Astrocyte (in vitro differentiated cells and primary cell): ENCODE measurements at regions not wholly inside any gene's neighbourhood (a gene's known extent, or its start where the extent isn't known, plus 50 kb on each side); places are given as distances from the start of the nearest gene placed in this dataset.
"Not testable (repeated sequence)": the region's sequence is repeated elsewhere in the genome, so short reads cannot be mapped to it uniquely, and the experiment has no call there.

Experiments
- DNase-seq: peaks from one replicate; pipeline ENCODE4 v3.0.0-alpha.2; 2010; ENCODE audit warnings: low read depth
- FAIRE-seq: peaks from 2 replicates; lab custom pipeline; 2011; peaks lifted over from hg19 to GRCh38; lab: Jason Lieb, UNC
- H2AFZ ChIP-seq: 2 replicates; pipeline ENCODE4 v1.6.0; 2012; ENCODE audit warnings: low read depth, low read length, inconsistent platforms
- H3K27ac ChIP-seq: 2 replicates; pipeline ENCODE4 v1.5.1; 2011; ENCODE audit warnings: low read depth, low read length, inconsistent platforms
- H3K27me3 ChIP-seq: 2 replicates; pipeline ENCODE4 v1.6.0; 2011; ENCODE audit warnings: low read length, inconsistent platforms; ENCODE audit not compliant: insufficient read depth
- H3K36me3 ChIP-seq: 2 replicates; pipeline ENCODE4 v1.5.1; 2011; ENCODE audit warnings: low read length, inconsistent platforms; ENCODE audit not compliant: insufficient read depth
- H3K4me1 ChIP-seq: 2 replicates; pipeline ENCODE4 v1.5.1; 2011; ENCODE audit warnings: low read length, inconsistent platforms; ENCODE audit not compliant: insufficient read depth
- H3K4me2 ChIP-seq: 2 replicates; pipeline ENCODE4 v1.6.0; 2012; ENCODE audit warnings: low read length, inconsistent platforms
- H3K4me3 ChIP-seq: 2 replicates; pipeline ENCODE4 v1.5.1; 2011; ENCODE audit warnings: low read depth, mild to moderate bottlenecking, low read length, inconsistent platforms; ENCODE audit not compliant: insufficient read depth
- H3K79me2 ChIP-seq: 2 replicates; pipeline ENCODE4 v1.6.0; 2012; ENCODE audit warnings: mild to moderate bottlenecking, low read length, inconsistent platforms; ENCODE audit not compliant: insufficient read depth
- H3K9ac ChIP-seq: 2 replicates; pipeline ENCODE4 v1.6.0; 2012; ENCODE audit warnings: mild to moderate bottlenecking, low read length, inconsistent platforms
- H3K9me3 ChIP-seq: 2 replicates; pipeline ENCODE4 v1.5.1; 2012; ENCODE audit warnings: low read depth, mild to moderate bottlenecking, low read length, inconsistent platforms; ENCODE audit not compliant: insufficient read depth
- H4K20me1 ChIP-seq: 2 replicates; pipeline ENCODE4 v1.6.0; 2012; ENCODE audit warnings: low read length, inconsistent platforms; ENCODE audit not compliant: insufficient read depth
- H3K27ac Mint-ChIP-seq: one replicate; pipeline ENCODE4 v1.8.0; 2021; ENCODE audit warnings: mild to moderate bottlenecking, mixed read lengths; ENCODE audit not compliant: unreplicated experiment
- H3K27me3 Mint-ChIP-seq: one replicate; pipeline ENCODE4 v1.8.0; 2021; ENCODE audit warnings: low read depth, mixed read lengths; ENCODE audit not compliant: unreplicated experiment
- H3K36me3 Mint-ChIP-seq: one replicate; pipeline ENCODE4 v1.8.0; 2021; ENCODE audit warnings: low read depth, mixed read lengths; ENCODE audit not compliant: unreplicated experiment
- H3K4me1 Mint-ChIP-seq: one replicate; pipeline ENCODE4 v1.8.0; 2021; ENCODE audit warnings: low read depth, mixed read lengths; ENCODE audit not compliant: unreplicated experiment
- H3K4me3 Mint-ChIP-seq: one replicate; pipeline ENCODE4 v1.8.0; 2021; ENCODE audit warnings: mild to moderate bottlenecking, moderate library complexity, mixed read lengths; ENCODE audit not compliant: unreplicated experiment
- H3K9me3 Mint-ChIP-seq: one replicate; pipeline ENCODE4 v1.8.0; 2021; ENCODE audit warnings: mild to moderate bottlenecking, mixed read lengths; ENCODE audit not compliant: unreplicated experiment
- EZH2 ChIP-seq: IDR thresholded peaks from 2 replicates; pipeline ENCODE4 v1.6.1; 2012; ENCODE audit warnings: mild to moderate bottlenecking, low read length, inconsistent platforms; ENCODE audit not compliant: insufficient read depth
- TF ChIP-seq, protein P1 (sequence below): IDR thresholded peaks from 2 replicates; pipeline ENCODE4 v1.5.1; 2011; ENCODE audit warnings: low read depth, mild to moderate bottlenecking, inconsistent platforms, low read length, moderate library complexity; ENCODE audit not compliant: insufficient read depth

DNA sequence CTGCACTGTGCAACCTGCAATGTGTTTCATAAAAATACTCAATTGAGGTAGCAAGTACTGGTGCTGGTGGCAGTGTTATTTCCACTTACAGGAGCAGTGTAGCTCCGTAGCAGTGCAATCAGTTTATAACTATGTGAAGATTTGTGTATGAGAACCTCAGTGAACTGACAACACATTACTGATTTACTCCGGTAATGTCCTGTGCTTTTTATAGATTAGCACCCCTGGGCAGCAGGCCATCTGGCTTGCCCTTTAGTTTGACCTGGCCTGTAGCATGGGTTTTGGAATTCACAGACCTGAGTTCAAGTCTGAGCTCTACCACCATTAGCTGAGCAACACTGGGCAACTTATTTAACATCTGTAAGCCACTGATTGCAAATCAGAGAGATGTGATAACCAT, 78.6 kb upstream of the GBA3 start:
- Histone ChIP-seq H3K4me3 (no peak overlapping the region), H3K36me3 (no peaks in the 10 kb centered on the region), H3K4me2 (no peak overlapping the region), H3K4me1 (no peaks in the 10 kb centered on the region), H3K9ac (no peak overlapping the region), H3K79me2 (no peaks in the 10 kb centered on the region), H2AFZ (no peak overlapping the region), H4K20me1 (no peaks in the 10 kb centered on the region), H3K27ac (no peak overlapping the region), H3K9me3 (no peaks in the 10 kb centered on the region), H3K27me3 (no peaks in the 10 kb centered on the region)
- no peaks in the 10 kb centered on the region for H3K36me3 Mint-ChIP-seq
- no peaks in the 10 kb centered on the region for H3K27me3 Mint-ChIP-seq
- no peak overlapping the region for H3K27ac Mint-ChIP-seq
- peaks cover 2% of the 10 kb centered on the region for H3K9me3 Mint-ChIP-seq
- no peak overlapping the region for H3K4me3 Mint-ChIP-seq
- DNase-seq = no peak
- FAIRE-seq = no peak
- TF ChIP-seq, protein P1, sequence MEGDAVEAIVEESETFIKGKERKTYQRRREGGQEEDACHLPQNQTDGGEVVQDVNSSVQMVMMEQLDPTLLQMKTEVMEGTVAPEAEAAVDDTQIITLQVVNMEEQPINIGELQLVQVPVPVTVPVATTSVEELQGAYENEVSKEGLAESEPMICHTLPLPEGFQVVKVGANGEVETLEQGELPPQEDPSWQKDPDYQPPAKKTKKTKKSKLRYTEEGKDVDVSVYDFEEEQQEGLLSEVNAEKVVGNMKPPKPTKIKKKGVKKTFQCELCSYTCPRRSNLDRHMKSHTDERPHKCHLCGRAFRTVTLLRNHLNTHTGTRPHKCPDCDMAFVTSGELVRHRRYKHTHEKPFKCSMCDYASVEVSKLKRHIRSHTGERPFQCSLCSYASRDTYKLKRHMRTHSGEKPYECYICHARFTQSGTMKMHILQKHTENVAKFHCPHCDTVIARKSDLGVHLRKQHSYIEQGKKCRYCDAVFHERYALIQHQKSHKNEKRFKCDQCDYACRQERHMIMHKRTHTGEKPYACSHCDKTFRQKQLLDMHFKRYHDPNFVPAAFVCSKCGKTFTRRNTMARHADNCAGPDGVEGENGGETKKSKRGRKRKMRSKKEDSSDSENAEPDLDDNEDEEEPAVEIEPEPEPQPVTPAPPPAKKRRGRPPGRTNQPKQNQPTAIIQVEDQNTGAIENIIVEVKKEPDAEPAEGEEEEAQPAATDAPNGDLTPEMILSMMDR = no peak
- TF ChIP-seq EZH2 = no peak
- H3K4me1 Mint-ChIP-seq = no peaks in the 10 kb centered on the region

GRCh38 chr4:22616516-22616915, 76.2 kb upstream of the GBA3 start:
- H3K27me3 ChIP-seq = no peaks in the 10 kb centered on the region
- H3K9ac ChIP-seq = no peak overlapping the region
- H3K9me3 Mint-ChIP-seq = no peaks in the 10 kb centered on the region
- FAIRE-seq = no peak
- no peak for TF ChIP-seq EZH2
- TF ChIP-seq, protein P1 = no peak
- H3K9me3 ChIP-seq = no peaks in the 10 kb centered on the region
- no peaks in the 10 kb centered on the region for H3K36me3 ChIP-seq
- no peak overlapping the region for H3K4me3 Mint-ChIP-seq
- H4K20me1 ChIP-seq = no peaks in the 10 kb centered on the region
- H3K4me2 ChIP-seq = no peak overlapping the region
- no peaks in the 10 kb centered on the region for H3K79me2 ChIP-seq
- H3K27ac ChIP-seq = no peak overlapping the region
- no peak overlapping the region for H3K4me3 ChIP-seq
- H3K4me1 ChIP-seq = no peaks in the 10 kb centered on the region
- no peak overlapping the region for H3K27ac Mint-ChIP-seq
- peaks cover 3% of the 10 kb centered on the region for H3K27me3 Mint-ChIP-seq
- H3K4me1 Mint-ChIP-seq = no peaks in the 10 kb centered on the region
- DNase-seq = no peak
- H2AFZ ChIP-seq = no peak overlapping the region
- no peaks in the 10 kb centered on the region for H3K36me3 Mint-ChIP-seq

GRCh38 chr4:22620144-22620543, 72.6 kb upstream of the GBA3 start:
- not testable (repeated sequence) for H3K27ac Mint-ChIP-seq, H3K9ac ChIP-seq, H3K36me3 ChIP-seq, H3K79me2 ChIP-seq, H3K36me3 Mint-ChIP-seq, H4K20me1 ChIP-seq, H3K4me2 ChIP-seq, H3K27ac ChIP-seq, H3K4me3 ChIP-seq, H3K4me1 Mint-ChIP-seq, H2AFZ ChIP-seq, H3K27me3 Mint-ChIP-seq, H3K4me3 Mint-ChIP-seq, DNase-seq, H3K4me1 ChIP-seq, H3K9me3 ChIP-seq, H3K9me3 Mint-ChIP-seq, H3K27me3 ChIP-seq
- peak; percentile 45 for FAIRE-seq

DNA sequence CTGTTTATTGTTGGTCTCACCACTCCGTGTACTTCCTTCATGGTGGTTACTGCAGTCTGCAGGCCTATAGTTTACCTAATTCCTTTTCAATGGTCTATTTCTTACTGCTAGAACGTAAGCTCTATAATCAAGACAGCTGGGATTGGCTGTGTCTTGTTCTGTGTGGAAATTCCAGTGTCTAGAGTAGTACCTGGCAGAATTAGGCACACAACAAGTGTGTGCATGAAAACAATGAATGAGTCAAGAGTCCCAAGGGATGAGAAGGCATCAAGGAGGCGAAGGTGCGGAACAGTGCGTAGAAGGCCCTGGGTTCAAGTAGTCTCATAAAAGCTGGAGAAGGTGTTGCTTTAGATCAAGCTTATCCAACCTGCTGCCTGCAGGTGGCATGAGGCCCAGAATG, 70.8 kb upstream of the GBA3 start:
- H3K36me3 ChIP-seq, H3K27ac Mint-ChIP-seq, H3K36me3 Mint-ChIP-seq, H3K4me3 ChIP-seq, H3K27ac ChIP-seq, H3K27me3 ChIP-seq, H4K20me1 ChIP-seq, FAIRE-seq, DNase-seq, H2AFZ ChIP-seq, H3K79me2 ChIP-seq, H3K9ac ChIP-seq, H3K27me3 Mint-ChIP-seq, H3K4me3 Mint-ChIP-seq, H3K9me3 ChIP-seq, H3K9me3 Mint-ChIP-seq, H3K4me2 ChIP-seq, H3K4me1 ChIP-seq: not testable (repeated sequence)
- peaks cover 15% of the 10 kb centered on the region for H3K4me1 Mint-ChIP-seq

DNA sequence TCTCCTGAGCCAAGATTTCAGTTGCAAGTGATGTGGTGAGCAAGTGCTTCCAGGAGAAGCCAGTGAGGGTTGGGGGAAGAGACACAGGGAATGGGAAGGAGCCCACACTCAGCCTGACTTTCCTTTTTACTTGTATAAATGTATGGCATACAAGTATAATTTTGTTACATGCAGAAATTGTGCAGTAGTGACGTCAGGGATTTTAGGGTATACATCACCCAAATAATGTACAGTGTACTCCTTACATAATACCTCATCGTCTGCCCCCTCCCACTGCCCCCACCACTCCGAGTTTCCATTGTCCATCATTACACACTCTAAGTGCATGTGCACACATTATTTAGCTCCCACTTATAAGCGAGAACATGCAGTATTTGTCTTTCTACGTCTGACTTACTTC, 68.7 kb upstream of the GBA3 start:
- not testable (repeated sequence) for H3K27ac ChIP-seq, H3K27me3 ChIP-seq, H3K9me3 Mint-ChIP-seq, DNase-seq, H3K4me3 ChIP-seq, H3K4me2 ChIP-seq, H4K20me1 ChIP-seq, FAIRE-seq, H3K9me3 ChIP-seq, H3K9ac ChIP-seq, H3K27me3 Mint-ChIP-seq, H2AFZ ChIP-seq, H3K79me2 ChIP-seq, H3K4me1 ChIP-seq, H3K36me3 Mint-ChIP-seq, H3K4me3 Mint-ChIP-seq, H3K36me3 ChIP-seq, H3K27ac Mint-ChIP-seq
- peaks cover 15% of the 10 kb centered on the region for H3K4me1 Mint-ChIP-seq
